ENCODE measurements at regions not wholly inside any gene's neighbourhood (a gene's known extent, or its start where the extent isn't known, plus 50 kb on each side); places are given as distances from the start of the nearest gene placed in this dataset.
"Not testable (repeated sequence)": the region's sequence is repeated elsewhere in the genome, so short reads cannot be mapped to it uniquely, and the experiment has no call there.

GRCh38 chr18:78788161-78788560 is 191.5 kb upstream of the SALL3 start:
- DNase-seq = no peak

DNA sequence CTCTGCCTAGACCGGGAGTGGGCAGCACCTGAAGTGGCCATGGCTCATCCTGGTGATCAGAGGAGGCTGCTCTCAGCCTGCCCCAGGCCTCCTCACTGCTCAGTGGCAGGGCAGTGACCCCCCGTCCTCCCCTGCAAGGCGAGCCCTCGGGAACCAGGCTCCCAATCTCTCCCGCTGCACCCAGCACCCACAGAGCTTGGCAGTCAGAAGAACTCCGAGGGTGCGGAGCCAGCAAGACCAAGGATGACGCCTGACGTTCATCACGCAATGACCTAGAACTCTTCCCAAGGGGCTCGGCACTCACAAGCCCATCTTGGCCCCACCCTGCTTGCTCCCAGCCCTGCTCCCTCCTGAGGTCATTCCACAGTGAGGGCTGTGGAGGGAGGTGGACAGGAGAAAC is 189.8 kb upstream of the SALL3 start:
- no peak for DNase-seq

- no peak for DNase-seq
These were observed 189.1 kb upstream of the SALL3 start for GRCh38 chr18:78790511-78790910.

GRCh38 chr18:78790960-78791359 is 188.7 kb upstream of the SALL3 start:
- no peak for DNase-seq

DNA sequence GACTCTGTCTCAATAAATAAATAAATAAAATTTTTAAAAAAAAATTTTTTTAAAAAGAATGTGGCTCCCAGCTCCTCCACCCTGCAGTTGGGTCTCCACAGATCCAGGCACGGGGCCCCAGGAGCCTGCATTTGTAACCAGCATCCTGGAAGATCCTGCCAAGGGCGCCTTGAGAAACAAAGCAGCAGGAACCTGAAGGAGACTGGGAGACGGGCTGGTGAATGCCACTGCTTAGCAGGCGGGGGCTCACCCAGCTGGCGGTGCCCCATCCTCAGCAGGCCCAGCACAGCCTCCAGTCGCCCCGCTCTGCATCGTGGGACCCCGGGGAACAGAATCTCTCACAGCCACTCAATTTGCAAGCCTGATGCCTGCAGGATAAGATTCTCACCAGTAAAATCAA is 187.5 kb upstream of the SALL3 start:
- DNase-seq = no peak

GRCh38 chr18:78792736-78793135 is 186.9 kb upstream of the SALL3 start:
- DNase-seq = no peak

DNA sequence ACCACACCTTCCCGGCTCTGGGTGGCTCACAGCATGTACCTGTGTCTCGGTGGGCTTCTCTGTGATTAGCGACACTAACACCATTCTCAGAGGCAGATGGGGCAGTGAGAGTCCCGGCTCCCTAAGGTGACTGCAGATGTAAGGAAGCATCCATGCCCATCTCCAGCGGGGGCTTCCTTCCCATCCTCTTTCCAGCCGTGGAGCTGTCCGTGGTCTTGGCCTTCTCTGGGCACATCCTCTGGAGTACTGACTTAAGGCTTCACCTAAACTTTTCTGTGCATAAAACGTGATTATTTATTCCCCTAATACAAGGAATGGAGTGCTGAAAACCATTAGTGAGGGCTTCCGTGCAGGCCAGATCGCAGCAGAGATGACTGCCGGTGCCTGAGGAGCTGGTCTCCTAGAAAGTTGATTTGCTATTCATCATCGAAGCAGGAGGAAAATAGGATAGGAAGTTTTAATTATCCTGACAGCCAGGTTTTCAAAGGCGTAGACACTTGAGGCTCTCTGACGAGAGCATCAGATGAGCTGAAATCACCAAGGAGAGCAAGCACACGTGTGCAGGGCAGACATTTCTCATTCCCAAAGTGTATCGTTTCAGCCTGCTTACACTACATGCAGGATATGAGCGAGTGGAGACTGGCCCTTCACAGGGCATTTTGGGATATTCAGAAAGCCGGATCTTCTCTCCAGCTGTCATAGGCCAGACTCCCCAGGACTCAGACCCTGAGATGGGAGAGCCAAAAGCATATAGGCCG is 186.1 kb upstream of the SALL3 start:
- DNase-seq = no peak

DNA sequence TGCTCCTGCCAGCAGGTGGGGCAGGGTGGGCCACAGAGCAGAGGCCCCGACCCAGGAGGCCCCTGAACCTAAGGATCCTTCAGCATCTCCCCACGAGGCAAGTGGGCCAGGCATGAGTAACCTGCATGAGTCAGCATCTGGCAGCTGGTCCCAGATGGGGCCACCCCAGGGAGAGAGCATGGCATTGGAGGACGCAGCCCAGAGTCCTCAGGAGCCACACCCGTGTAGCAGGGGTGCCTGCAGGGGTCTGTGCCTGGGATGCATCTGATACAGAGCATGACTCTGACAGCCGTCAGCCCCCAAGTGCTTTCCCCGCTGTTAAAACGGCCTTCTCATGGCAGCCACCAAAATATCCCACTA is 185.6 kb upstream of the SALL3 start:
- DNase-seq = no peak

DNA sequence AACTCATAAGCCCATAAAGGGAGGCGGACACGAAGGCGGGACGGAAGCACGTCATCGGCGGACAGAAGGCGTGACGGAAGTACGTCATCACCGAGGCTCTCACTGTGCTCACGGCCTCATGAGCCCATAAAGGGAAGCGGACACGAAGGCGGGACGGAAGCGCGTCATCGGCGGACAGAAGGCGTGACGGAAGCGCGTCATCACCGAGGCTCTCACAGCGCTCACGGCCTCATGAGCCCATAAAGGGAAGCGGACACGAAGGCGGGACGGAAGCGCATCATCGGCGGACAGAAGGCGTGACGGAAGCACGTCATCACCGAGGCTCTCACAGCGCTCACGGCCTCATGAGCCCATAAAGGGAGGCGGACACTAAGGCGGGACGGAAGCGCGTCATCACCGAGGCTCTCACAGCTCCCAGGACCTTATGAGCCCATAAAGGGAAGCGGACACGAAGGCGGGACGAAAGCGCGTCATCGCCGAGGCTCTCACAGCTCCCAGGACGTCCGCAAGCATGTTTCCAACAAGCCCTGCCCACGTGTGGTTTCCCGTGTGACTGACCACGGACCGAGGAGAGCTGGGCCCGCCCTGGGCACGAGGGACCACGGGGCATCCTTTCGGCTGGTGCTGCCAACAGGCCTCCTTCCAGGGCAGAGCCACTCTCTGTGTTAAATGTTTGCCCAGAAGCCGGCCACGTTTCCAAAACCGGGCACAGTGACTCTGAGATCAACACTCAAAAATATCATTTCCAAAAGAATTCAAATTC is 182.7 kb upstream of the SALL3 start:
- DNase-seq = no peak

DNA sequence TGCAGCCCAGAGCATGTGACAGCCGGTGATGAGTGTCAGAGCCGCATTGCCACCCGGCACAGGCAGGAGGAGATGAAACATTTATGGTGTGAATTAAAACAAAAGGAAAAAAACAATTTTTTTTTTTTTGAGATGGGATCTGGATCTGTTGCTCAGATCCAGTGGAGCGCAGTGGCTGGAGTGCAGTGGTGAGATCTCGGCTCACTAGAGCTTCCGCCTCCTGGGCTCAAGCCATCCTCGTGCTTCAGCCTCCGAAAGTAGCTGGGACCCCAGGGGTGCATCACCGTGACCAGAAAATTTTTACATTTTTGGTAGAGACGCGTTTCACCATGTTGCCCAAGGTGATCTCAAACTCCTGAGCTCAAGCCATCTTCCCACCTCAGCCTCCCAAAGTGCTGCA is 182.1 kb upstream of the SALL3 start:
- no peak for DNase-seq

- no peak for DNase-seq
These were observed 181.0 kb upstream of the SALL3 start for GRCh38 chr18:78798402-78799175.

DNA sequence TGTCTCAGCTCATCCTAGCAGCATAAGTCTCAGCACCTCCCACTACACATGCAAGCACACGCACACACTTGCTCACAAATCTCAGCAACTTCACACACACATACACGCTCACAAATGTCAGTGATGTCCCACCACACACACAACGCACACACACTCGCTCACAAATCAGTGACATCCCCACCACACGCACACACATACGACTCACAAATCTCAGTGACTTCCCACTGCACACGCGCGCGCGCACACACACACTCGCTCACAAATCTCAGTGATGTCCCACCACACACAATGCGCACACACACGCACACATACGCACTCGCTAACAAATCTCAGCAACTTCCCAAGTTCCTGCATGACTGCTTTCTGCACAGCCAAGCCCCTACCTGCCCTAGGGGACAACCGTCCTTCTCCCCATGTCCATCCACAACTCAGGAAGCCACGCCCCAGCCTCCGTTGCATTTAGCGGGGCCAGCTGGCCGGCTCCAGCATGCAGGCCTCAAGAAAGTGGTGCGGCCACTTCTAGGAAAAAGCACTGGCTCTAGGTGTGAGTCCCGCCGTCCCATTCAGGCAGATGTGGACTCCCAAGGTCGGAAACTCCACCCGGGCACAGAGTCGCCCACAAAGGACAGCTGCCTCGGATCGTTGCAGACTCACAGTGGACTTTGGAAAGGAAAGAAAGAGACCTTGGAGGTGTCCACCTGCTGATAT is 180.1 kb upstream of the SALL3 start:
- DNase-seq = no peak

DNA sequence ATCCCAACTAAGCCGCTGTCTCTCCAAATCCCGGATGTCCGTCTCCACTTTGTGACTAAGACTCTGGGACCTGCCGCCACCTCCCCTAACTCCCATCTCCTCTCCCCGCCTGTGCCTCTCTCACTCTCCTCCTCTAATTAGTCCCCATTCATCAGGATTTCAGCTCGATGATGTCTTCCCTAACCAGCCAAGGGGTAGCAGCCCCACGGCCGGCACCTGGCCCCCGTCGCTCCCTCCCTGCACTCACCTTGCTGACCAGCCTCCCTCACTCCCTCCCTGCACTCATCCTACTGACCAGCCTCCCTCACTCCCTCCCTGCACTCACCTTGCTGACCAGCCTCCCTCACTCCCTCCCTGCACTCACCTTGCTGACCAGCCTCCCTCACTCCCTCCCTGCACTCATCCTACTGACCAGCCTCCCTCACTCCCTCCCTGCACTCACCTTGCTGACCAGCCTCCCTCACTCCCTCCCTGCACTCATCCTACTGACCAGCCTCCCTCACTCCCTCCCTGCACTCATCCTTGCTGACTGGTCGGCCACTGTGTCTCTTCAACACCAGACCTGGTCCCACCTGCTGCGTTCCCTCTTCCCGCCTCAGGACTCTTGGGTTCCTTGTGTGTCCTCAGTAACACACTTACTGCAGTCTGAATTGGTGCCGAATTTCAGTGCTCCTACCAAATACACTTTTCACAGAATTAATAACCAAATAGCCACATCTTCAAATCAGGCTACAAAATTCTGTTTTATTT is 179.3 kb upstream of the SALL3 start:
- not testable (repeated sequence) for DNase-seq

DNA sequence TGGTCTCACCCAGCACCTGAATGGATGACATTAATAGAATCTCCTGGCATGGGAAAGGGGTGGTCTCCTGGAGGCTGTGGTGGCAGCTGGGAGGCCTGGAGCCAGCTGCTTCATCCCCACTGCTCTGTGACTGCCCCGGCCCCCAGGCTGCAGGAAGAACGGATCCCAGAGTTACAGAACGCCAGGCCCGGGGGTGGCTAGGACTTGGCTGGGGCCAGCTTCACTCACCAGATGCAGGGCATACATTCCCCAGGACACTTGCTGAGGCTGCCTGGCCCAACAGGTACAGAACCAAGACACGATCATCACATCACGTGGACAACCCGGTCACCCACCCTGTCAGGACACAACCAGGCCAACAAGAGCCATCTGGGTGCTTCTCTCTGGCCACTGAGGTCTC is 178.6 kb upstream of the SALL3 start:
- no peak for DNase-seq

DNA sequence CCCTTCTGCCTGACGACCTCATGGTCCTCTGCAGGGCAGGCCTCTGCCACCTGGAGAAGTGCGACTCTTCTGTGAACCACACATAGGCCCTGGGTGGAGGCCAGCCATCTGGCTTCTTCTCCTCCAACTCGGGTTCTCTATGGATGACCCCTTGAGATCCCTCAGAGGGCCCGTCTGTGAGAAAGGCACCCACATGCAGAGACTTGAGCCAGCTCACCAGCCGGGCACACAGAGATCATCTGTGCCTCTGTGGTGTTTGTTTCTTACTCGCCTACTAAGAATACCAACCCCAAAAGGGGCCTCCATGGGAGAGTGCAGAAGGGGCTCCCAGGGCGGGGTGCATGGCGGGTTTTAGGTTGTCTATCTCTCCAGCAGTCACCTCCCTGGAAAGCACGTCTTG is 176.5 kb upstream of the SALL3 start:
- DNase-seq = no peak

DNA sequence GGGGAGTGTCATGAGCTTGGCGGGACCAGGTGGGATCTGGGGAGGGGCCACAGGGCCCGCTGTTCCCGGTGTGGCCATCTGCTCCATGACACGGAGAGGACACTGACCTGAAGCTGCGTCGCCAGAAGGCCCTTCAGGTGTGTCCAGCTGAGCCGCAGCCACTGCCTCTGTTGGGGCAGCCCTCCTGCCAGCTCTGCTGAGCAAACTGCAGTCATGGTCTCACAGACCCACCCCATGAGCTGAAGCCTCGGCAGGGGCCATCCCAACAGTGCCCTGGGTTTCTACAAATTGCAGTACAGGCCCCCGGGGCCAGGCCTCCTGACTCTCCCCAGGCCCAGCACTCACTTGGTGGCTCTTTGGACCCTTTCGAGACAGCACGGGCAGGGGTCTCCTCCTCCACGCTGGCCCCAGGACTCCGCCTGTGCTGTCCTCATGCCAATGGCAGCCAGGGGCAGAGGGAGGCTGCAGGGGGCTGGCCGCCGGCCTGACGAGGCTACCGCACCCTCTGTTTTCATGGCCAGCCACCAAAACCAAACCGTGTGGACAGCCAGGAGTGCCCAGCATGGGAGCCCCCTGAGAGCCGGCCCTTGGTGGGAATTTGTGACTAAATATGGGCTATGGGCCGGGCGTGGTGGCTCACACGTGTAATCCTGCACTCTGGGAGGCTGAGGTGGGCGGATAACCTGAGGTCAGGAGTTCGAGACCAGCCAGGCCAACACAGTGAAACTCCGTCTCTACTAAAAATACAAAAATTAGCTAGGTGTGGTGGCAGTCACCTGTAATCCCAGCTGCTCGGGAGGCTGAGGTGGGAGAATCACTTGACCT is 175.2 kb upstream of the SALL3 start:
- DNase-seq = no peak

DNA sequence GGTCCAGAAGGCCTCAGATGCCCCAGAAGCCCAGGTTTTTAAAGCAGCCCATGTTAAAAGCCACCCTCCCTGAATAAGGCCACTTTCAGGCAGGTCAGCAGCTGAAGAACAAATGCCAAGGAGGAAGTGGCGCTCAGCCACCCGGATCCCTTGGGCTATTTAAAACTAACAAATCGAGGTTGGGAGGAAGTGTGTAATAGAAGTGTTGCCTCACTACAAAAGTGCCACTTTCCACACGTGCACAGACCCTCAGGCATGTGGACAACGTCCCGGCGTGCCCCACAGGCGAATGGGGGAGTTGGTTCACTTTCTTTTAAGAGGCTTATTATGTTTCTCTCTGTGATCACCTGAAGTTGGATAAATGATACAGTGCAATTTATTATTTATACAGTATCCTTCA is 173.8 kb upstream of the SALL3 start:
- no peak for DNase-seq

GRCh38 chr18:78807668-78808067 is 171.9 kb upstream of the SALL3 start:
- no peak for DNase-seq

DNA sequence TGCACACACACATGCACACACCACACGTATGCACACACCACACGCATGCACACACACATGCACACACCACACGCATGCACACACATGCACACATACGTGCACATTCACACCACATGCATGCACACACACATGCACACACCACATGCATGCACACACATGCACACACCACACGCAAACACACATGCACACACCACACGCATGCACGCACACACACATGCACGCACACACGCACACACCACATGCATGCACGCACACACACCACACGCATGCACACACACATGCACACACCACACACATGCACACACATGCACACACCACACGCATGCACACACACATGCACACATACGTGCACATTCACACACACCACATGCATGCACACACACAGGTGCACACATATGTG is 169.8 kb upstream of the SALL3 start:
- DNase-seq = no peak

DNA sequence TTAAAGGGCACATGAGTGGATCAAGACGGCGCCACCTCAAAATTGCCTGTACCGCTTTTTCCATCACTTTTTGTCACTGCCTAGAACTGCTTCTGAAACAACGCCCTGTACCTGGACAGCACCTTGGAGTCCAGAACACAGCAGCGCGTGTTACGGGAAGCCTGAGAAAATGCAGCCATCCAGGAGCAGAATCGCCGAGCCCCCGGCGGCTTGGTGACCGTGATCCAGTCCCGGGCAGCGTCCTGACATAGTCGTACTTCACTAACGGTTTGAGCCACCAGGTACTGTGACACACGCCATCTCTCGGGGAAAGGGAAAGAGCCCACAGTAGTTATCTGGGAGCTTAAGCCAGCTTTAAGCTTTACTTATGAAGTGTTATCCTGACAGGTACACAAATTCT is 168.9 kb upstream of the SALL3 start:
- no peak for DNase-seq

- no peak for DNase-seq
These were observed 167.6 kb upstream of the SALL3 start for GRCh38 chr18:78812067-78812466.

GRCh38 chr18:78813156-78813555 is 166.5 kb upstream of the SALL3 start:
- DNase-seq = no peak

Data from fibroblast of skin of right biceps (primary cell).